ENCODE measurements at regions not wholly inside any gene's neighbourhood (a gene's known extent, or its start where the extent isn't known, plus 50 kb on each side); places are given as distances from the start of the nearest gene placed in this dataset.

GRCh38 chr16:59729613-59730012 is 995.5 kb upstream of the GOT2 start:
- Histone ChIP-seq H3K36me3 (no peaks in the 10 kb centered on the region), H3K9me3 (no peaks in the 10 kb centered on the region), H3K27me3 (no peaks in the 10 kb centered on the region), H3K4me1 (no peaks in the 10 kb centered on the region), H3K27ac (no peak overlapping the region), H3K4me3 (no peak overlapping the region)
- no peak for DNase-seq
- no peak for TF ChIP-seq POLR2A (IDR thresholded peaks at IDR 0.05)
- TF ChIP-seq, protein P1, sequence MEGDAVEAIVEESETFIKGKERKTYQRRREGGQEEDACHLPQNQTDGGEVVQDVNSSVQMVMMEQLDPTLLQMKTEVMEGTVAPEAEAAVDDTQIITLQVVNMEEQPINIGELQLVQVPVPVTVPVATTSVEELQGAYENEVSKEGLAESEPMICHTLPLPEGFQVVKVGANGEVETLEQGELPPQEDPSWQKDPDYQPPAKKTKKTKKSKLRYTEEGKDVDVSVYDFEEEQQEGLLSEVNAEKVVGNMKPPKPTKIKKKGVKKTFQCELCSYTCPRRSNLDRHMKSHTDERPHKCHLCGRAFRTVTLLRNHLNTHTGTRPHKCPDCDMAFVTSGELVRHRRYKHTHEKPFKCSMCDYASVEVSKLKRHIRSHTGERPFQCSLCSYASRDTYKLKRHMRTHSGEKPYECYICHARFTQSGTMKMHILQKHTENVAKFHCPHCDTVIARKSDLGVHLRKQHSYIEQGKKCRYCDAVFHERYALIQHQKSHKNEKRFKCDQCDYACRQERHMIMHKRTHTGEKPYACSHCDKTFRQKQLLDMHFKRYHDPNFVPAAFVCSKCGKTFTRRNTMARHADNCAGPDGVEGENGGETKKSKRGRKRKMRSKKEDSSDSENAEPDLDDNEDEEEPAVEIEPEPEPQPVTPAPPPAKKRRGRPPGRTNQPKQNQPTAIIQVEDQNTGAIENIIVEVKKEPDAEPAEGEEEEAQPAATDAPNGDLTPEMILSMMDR (IDR thresholded peaks at IDR 0.05) = no peak
- intact Hi-C loops (cut with DNase I; ENCODE audit: low total_unique reads) = no loop called here

- Histone ChIP-seq H3K27me3 (no peaks in the 10 kb centered on the region), H3K4me3 (no peak overlapping the region), H3K9me3 (no peaks in the 10 kb centered on the region), H3K36me3 (no peaks in the 10 kb centered on the region), H3K27ac (no peak overlapping the region), H3K4me1 (no peaks in the 10 kb centered on the region)
- no peak for DNase-seq
- TF ChIP-seq, protein P1 (IDR thresholded peaks at IDR 0.05) = no peak
- no peak for TF ChIP-seq POLR2A (IDR thresholded peaks at IDR 0.05)
- intact Hi-C loops (cut with DNase I; ENCODE audit: low total_unique reads) = no loop called here
Observed at GRCh38 chr16:59719121-59719520, 985.0 kb upstream of the GOT2 start.

- H3K9me3 ChIP-seq = no peaks in the 10 kb centered on the region
- no peak overlapping the region for H3K27ac ChIP-seq
- no peaks in the 10 kb centered on the region for H3K4me1 ChIP-seq
- no peak for DNase-seq
- H3K36me3 ChIP-seq = no peaks in the 10 kb centered on the region
- intact Hi-C loops (cut with DNase I; ENCODE audit: low total_unique reads) = no loop called here
- H3K4me3 ChIP-seq = no peak overlapping the region
- no peak for TF ChIP-seq POLR2A (IDR thresholded peaks at IDR 0.05)
- TF ChIP-seq, protein P1 (IDR thresholded peaks at IDR 0.05) = no peak
- no peaks in the 10 kb centered on the region for H3K27me3 ChIP-seq
Observed at GRCh38 chr16:59707436-59708226, 973.5 kb upstream of the GOT2 start.

DNA sequence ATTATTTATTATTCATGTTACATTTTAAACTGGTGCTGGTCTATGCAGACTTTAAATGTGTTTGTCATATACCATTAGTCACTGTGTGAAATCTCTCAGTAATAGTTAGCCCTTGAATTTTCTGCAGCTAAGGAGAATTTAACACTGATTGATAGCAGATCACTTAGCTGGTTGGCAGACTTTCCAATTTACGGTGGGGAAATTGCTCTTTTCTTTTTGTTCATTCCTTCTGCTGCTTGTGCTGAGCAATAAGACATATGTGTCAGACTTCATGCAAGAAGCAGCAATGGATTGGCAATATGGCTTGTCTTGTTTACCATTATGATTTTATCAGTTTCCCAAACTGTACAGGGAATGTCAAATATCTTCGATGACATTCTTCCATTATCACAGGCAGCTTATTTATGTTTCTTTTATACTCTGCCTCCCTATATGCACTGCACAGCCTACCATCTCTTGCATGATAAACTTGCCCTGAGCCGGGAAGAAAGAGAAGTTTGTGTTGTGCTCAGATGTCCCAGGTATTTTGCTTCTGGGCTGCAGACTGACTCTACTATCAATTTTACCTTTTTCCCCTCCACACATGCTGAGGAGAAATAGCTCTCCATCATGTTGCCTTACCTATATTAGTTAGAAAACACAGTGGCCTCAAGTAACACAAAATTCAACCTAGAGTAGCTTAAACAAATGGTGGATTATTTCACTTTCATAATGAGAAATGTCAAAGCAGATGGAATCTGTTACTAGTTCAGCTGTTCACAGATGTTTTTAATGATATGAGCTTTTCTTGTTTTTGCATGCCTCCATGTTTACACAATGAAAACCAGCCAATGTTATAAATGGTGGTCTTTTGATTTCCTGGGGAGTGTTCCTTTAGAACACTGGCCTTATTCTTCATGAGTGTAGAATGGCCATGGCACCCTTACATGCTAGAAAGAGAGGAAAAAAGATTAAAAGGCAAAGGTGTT is 968.1 kb upstream of the GOT2 start:
- Histone ChIP-seq H3K27ac (no peak overlapping the region), H3K27me3 (no peaks in the 10 kb centered on the region), H3K4me3 (no peak overlapping the region), H3K36me3 (no peaks in the 10 kb centered on the region), H3K9me3 (no peaks in the 10 kb centered on the region), H3K4me1 (no peaks in the 10 kb centered on the region)
- intact Hi-C loops (cut with DNase I; ENCODE audit: low total_unique reads) = no loop called here
- TF ChIP-seq, protein P1 (IDR thresholded peaks at IDR 0.05) = no peak
- no peak for TF ChIP-seq POLR2A (IDR thresholded peaks at IDR 0.05)
- no peak for DNase-seq

- no peak overlapping the region for H3K4me3 ChIP-seq
- no peaks in the 10 kb centered on the region for H3K27me3 ChIP-seq
- no peaks in the 10 kb centered on the region for H3K9me3 ChIP-seq
- no peak for TF ChIP-seq POLR2A (IDR thresholded peaks at IDR 0.05)
- TF ChIP-seq, protein P1 (IDR thresholded peaks at IDR 0.05) = no peak
- no peaks in the 10 kb centered on the region for H3K4me1 ChIP-seq
- no peak overlapping the region for H3K27ac ChIP-seq
- intact Hi-C loops (cut with DNase I; ENCODE audit: low total_unique reads) = no loop called here
- no peaks in the 10 kb centered on the region for H3K36me3 ChIP-seq
- DNase-seq = no peak
Observed at GRCh38 chr16:59699786-59700185, 965.7 kb upstream of the GOT2 start.

All from uterus (tissue), 3 donors.